ENCODE measurements at regions not wholly inside any gene's neighbourhood (a gene's known extent, or its start where the extent isn't known, plus 50 kb on each side); places are given as distances from the start of the nearest gene placed in this dataset.

- no peak for TF ChIP-seq POLR2AphosphoS5 (IDR thresholded peaks at IDR 0.05; ENCODE audit: borderline replicate concordance, low read depth, low read length)
- no peak for TF ChIP-seq FOXP2 (optimal IDR thresholded peaks at IDR 0.05; ENCODE audit: control extremely low read depth, extremely low read length, insufficient read depth)
- TF ChIP-seq EZH2 (IDR thresholded peaks at IDR 0.05) = no peak
- H3K4me3 ChIP-seq = no peak overlapping the region
- no peaks in the 10 kb centered on the region for H3K36me3 ChIP-seq (ENCODE audit: insufficient read depth, low read length)
- no peak overlapping the region for H3K27ac ChIP-seq
- no peak for DNase-seq (ENCODE audit: low read depth, low spot score)
- no peak overlapping the region for H3K9ac ChIP-seq (ENCODE audit: insufficient read length)
- no peaks in the 10 kb centered on the region for H3K9me3 ChIP-seq (ENCODE audit: low read depth, low read length)
These were observed 278.9 kb downstream of the TGFB2 start for GRCh38 chr1:218624052-218624451.

- TF ChIP-seq FOXP2 (optimal IDR thresholded peaks at IDR 0.05; ENCODE audit: control extremely low read depth, extremely low read length, insufficient read depth) (no peak), EZH2 (IDR thresholded peaks at IDR 0.05) (no peak), POLR2AphosphoS5 (IDR thresholded peaks at IDR 0.05; ENCODE audit: borderline replicate concordance, low read depth, low read length) (no peak)
- Histone ChIP-seq H3K9me3 (ENCODE audit: low read depth, low read length) (no peaks in the 10 kb centered on the region), H3K36me3 (ENCODE audit: insufficient read depth, low read length) (no peaks in the 10 kb centered on the region), H3K27ac (no peak overlapping the region), H3K9ac (ENCODE audit: insufficient read length) (no peak overlapping the region), H3K4me3 (no peak overlapping the region)
- DNase-seq (ENCODE audit: low read depth, low spot score) = no peak
These were observed 280.3 kb downstream of the TGFB2 start for GRCh38 chr1:218625393-218625792.

GRCh38 chr1:218633238-218633988, 288.3 kb downstream of the TGFB2 start:
- Histone ChIP-seq H3K27ac (no peak overlapping the region), H3K9me3 (ENCODE audit: low read depth, low read length) (no peaks in the 10 kb centered on the region), H3K4me3 (no peak overlapping the region), H3K36me3 (ENCODE audit: insufficient read depth, low read length) (no peaks in the 10 kb centered on the region), H3K9ac (ENCODE audit: insufficient read length) (no peak overlapping the region)
- TF ChIP-seq EZH2 (IDR thresholded peaks at IDR 0.05) = no peak
- TF ChIP-seq FOXP2 (optimal IDR thresholded peaks at IDR 0.05; ENCODE audit: control extremely low read depth, extremely low read length, insufficient read depth) = no peak
- TF ChIP-seq POLR2AphosphoS5 (IDR thresholded peaks at IDR 0.05; ENCODE audit: borderline replicate concordance, low read depth, low read length) = no peak
- no peak for DNase-seq (ENCODE audit: low read depth, low spot score)

GRCh38 chr1:218634212-218634611, 289.1 kb downstream of the TGFB2 start:
- TF ChIP-seq FOXP2 (optimal IDR thresholded peaks at IDR 0.05; ENCODE audit: control extremely low read depth, extremely low read length, insufficient read depth) (no peak), POLR2AphosphoS5 (IDR thresholded peaks at IDR 0.05; ENCODE audit: borderline replicate concordance, low read depth, low read length) (no peak), EZH2 (IDR thresholded peaks at IDR 0.05) (no peak)
- Histone ChIP-seq H3K4me3 (no peak overlapping the region), H3K9me3 (ENCODE audit: low read depth, low read length) (no peaks in the 10 kb centered on the region), H3K36me3 (ENCODE audit: insufficient read depth, low read length) (no peaks in the 10 kb centered on the region), H3K27ac (no peak overlapping the region), H3K9ac (ENCODE audit: insufficient read length) (no peak overlapping the region)
- DNase-seq (ENCODE audit: low read depth, low spot score) = no peak

- Histone ChIP-seq H3K27ac (no peak overlapping the region), H3K9me3 (ENCODE audit: low read depth, low read length) (no peaks in the 10 kb centered on the region), H3K4me3 (no peak overlapping the region), H3K36me3 (ENCODE audit: insufficient read depth, low read length) (no peaks in the 10 kb centered on the region), H3K9ac (ENCODE audit: insufficient read length) (no peak overlapping the region)
- DNase-seq (ENCODE audit: low read depth, low spot score) = no peak
- TF ChIP-seq EZH2 (IDR thresholded peaks at IDR 0.05) (no peak), POLR2AphosphoS5 (IDR thresholded peaks at IDR 0.05; ENCODE audit: borderline replicate concordance, low read depth, low read length) (no peak), FOXP2 (optimal IDR thresholded peaks at IDR 0.05; ENCODE audit: control extremely low read depth, extremely low read length, insufficient read depth) (no peak)
These were observed 291.4 kb downstream of the TGFB2 start for GRCh38 chr1:218636548-218636947.

GRCh38 chr1:218640173-218640572, 295.0 kb downstream of the TGFB2 start:
- DNase-seq (ENCODE audit: low read depth, low spot score) = no peak
- no peak overlapping the region for H3K27ac ChIP-seq
- no peak overlapping the region for H3K4me3 ChIP-seq
- H3K9me3 ChIP-seq (ENCODE audit: low read depth, low read length) = no peaks in the 10 kb centered on the region
- TF ChIP-seq EZH2 (IDR thresholded peaks at IDR 0.05) (no peak), FOXP2 (optimal IDR thresholded peaks at IDR 0.05; ENCODE audit: control extremely low read depth, extremely low read length, insufficient read depth) (no peak), POLR2AphosphoS5 (IDR thresholded peaks at IDR 0.05; ENCODE audit: borderline replicate concordance, low read depth, low read length) (no peak)
- H3K36me3 ChIP-seq (ENCODE audit: insufficient read depth, low read length) = no peaks in the 10 kb centered on the region
- H3K9ac ChIP-seq (ENCODE audit: insufficient read length) = no peak overlapping the region

- no peak overlapping the region for H3K9ac ChIP-seq (ENCODE audit: insufficient read length)
- no peak for DNase-seq (ENCODE audit: low read depth, low spot score)
- H3K4me3 ChIP-seq = no peak overlapping the region
- no peak overlapping the region for H3K27ac ChIP-seq
- H3K36me3 ChIP-seq (ENCODE audit: insufficient read depth, low read length) = no peaks in the 10 kb centered on the region
- H3K9me3 ChIP-seq (ENCODE audit: low read depth, low read length) = no peaks in the 10 kb centered on the region
- no peak for TF ChIP-seq FOXP2 (optimal IDR thresholded peaks at IDR 0.05; ENCODE audit: control extremely low read depth, extremely low read length, insufficient read depth)
- no peak for TF ChIP-seq EZH2 (IDR thresholded peaks at IDR 0.05)
- no peak for TF ChIP-seq POLR2AphosphoS5 (IDR thresholded peaks at IDR 0.05; ENCODE audit: borderline replicate concordance, low read depth, low read length)
These were observed 297.2 kb downstream of the TGFB2 start for GRCh38 chr1:218642033-218642948.

- Histone ChIP-seq H3K27ac (no peak overlapping the region), H3K9me3 (ENCODE audit: low read depth, low read length) (no peaks in the 10 kb centered on the region), H3K4me3 (no peak overlapping the region), H3K36me3 (ENCODE audit: insufficient read depth, low read length) (no peaks in the 10 kb centered on the region), H3K9ac (ENCODE audit: insufficient read length) (no peak overlapping the region)
- no peak for DNase-seq (ENCODE audit: low read depth, low spot score)
- TF ChIP-seq EZH2 (IDR thresholded peaks at IDR 0.05) (no peak), POLR2AphosphoS5 (IDR thresholded peaks at IDR 0.05; ENCODE audit: borderline replicate concordance, low read depth, low read length) (no peak), FOXP2 (optimal IDR thresholded peaks at IDR 0.05; ENCODE audit: control extremely low read depth, extremely low read length, insufficient read depth) (no peak)
These were observed 298.1 kb downstream of the TGFB2 start for GRCh38 chr1:218643281-218643680.
